IPS DF 6.9 (cell line): ENCODE measurements at regions not wholly inside any gene's neighbourhood (a gene's known extent, or its start where the extent isn't known, plus 50 kb on each side); places are given as distances from the start of the nearest gene placed in this dataset.

Source experiments
- DNase-seq: peaks from one replicate; pipeline ENCODE4 v3.0.0-alpha.2; 2013; ENCODE audit warnings: low read depth, low spot score
- H3K27ac ChIP-seq: one replicate; pipeline ENCODE4 v1.5.1; 2013; ENCODE audit warnings: low read length, control low read depth
- H3K27me3 ChIP-seq: 2 replicates; pipeline ENCODE4 v1.6.1; 2013; ENCODE audit warnings: mild to moderate bottlenecking, low read length; ENCODE audit not compliant: control insufficient read depth, insufficient read depth
- H3K36me3 ChIP-seq: 2 replicates; pipeline ENCODE4 v1.6.1; 2013; ENCODE audit warnings: low read length; ENCODE audit not compliant: control insufficient read depth, insufficient read depth
- H3K4me1 ChIP-seq: 2 replicates; pipeline ENCODE4 v1.6.1; 2013; ENCODE audit warnings: low read length; ENCODE audit not compliant: control insufficient read depth, insufficient read depth
- H3K4me3 ChIP-seq: 2 replicates; pipeline ENCODE4 v1.5.1; 2013; ENCODE audit warnings: mild to moderate bottlenecking, low read length
- H3K9me3 ChIP-seq: 2 replicates; pipeline ENCODE4 v1.6.1; 2013; ENCODE audit warnings: low read length, inconsistent platforms; ENCODE audit not compliant: control insufficient read depth, insufficient read depth
- WGBS: extraction: QIAGEN DNeasy Blood & Tissue Kit; methylation state at CpG from one replicate; pipeline ENCODE4 v1.1.7; 2013; ENCODE audit warnings: mixed read lengths, missing lambda C conversion rate; ENCODE audit not compliant: insufficient read length, insufficient coverage; 5-methylcytosine and 5-hydroxymethylcytosine counted together

DNA sequence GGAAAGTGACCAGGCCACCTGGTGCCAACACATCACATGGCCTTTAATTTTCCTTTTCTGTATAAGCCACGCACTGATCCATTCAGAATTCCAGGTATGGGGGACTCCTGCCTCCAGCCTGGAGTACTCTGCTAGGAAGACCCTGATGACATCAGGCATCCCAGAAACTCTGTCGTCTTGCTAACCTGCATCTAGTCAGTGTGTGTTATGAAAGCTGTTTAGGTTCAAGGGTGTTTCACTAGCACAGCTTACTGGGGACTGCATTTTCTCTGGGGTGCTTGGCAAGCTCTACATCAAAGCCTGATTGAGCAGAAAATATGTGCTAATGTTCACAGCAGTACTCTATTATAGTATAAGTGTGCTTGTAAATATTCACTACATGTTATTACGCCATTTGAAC is 100.6 kb upstream of the MGMT start:
- no peaks in the 10 kb centered on the region for H3K9me3 ChIP-seq
- no peak for DNase-seq
- H3K4me3 ChIP-seq: no peak overlapping the region
- WGBS: no CpG with 5 or more reads among the region's 3 CpGs
- H3K27ac ChIP-seq: no peak overlapping the region
- H3K4me1 ChIP-seq: no peaks in the 10 kb centered on the region
- H3K27me3 ChIP-seq: no peaks in the 10 kb centered on the region
- H3K36me3 ChIP-seq: no peaks in the 10 kb centered on the region

DNA sequence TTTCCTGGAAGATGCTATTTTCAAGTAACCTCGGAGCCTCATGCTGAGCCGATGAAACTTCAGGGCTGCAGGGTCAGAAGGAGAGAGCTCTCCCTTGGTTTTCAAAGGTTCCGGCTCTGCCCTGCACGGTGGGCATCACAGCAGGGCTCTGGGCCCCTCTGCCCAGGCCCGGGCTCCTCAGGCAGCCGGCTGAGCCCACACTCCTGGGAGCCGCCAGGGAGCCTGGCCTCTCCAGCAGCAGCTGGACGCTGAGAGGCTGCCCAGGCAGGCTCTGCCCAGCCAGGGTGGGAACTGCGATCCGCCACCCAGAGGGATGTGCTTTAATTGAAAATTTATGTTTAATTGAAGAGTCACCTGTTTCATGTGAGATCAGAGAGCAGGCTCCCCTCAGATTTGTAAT is 97.5 kb upstream of the MGMT start:
- Histone ChIP-seq H3K9me3 (no peaks in the 10 kb centered on the region), H3K4me1 (no peaks in the 10 kb centered on the region), H3K27ac (no peak overlapping the region), H3K4me3 (no peak overlapping the region), H3K36me3 (no peaks in the 10 kb centered on the region), H3K27me3 (no peaks in the 10 kb centered on the region)
- WGBS: no CpG with 5 or more reads among the region's 10 CpGs
- DNase-seq: no peak

DNA sequence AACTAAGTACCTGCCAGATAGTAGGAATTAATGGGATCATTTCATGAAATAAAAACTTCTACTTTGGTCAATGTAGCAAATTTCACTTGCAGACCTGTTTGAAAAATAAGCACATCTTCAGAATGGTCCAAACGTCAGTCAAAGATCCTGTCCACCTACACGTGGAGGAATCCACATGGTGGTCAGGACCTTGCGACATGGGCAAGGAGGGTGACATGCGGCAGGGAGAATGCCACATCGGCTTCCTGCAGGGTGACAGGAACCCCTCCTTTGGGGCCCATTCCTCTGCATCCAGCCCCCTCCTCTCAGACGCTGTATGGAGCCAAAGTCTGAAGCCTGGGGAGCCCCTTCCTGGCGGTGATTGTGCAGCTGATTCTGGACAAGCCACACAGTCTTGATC is 95.5 kb upstream of the MGMT start:
- no peaks in the 10 kb centered on the region for H3K9me3 ChIP-seq
- H3K27me3 ChIP-seq: no peaks in the 10 kb centered on the region
- H3K4me3 ChIP-seq: no peak overlapping the region
- H3K27ac ChIP-seq: no peak overlapping the region
- no peak for DNase-seq
- H3K4me1 ChIP-seq: no peaks in the 10 kb centered on the region
- no CpG with 5 or more reads among the region's 7 CpGs for WGBS
- no peaks in the 10 kb centered on the region for H3K36me3 ChIP-seq

DNA sequence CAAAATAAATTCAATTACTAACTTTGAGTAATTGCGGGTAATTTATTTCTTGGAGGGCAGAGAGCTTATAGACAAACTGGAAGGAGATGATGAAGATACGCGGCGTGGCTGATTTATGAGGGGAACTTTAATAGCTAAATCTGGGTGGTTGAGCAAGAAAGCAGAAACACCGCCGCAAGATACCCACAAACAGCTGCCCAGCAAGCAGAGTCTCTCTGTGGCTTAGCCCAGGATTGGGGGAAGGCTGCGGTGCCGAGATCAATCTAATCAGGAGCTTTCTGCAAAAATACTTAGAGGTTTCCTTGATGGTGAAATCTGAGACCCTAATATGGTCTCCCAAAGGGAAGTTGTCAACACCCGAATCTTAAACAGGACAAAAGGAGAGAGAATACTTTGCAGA is 94.9 kb upstream of the MGMT start:
- DNase-seq: no peak
- H3K36me3 ChIP-seq: no peaks in the 10 kb centered on the region
- H3K9me3 ChIP-seq: no peaks in the 10 kb centered on the region
- no peaks in the 10 kb centered on the region for H3K4me1 ChIP-seq
- H3K27ac ChIP-seq: no peak overlapping the region
- 100% methylated on average over 1 of the region's 9 CpGs for WGBS
- H3K27me3 ChIP-seq: no peaks in the 10 kb centered on the region
- H3K4me3 ChIP-seq: no peak overlapping the region

DNA sequence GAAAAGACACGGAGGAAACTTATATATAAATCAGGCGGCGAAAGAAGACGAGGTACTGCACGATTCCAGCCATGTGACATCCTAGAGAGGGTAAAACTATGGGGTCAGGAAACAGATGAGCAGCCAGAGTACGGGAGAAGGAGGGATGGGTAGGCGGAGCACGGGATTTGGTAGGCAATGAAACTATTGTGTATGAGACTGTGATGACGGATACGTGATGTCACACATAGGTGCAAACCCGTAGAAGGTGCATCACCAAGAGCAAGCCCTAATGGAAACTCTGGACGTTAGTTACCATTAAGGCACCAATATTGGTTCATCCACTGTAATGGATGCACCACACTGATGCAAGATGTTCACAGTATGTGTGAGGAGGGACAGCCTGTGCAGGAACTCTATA is 93.8 kb upstream of the MGMT start:
- WGBS: no CpG with 5 or more reads among the region's 12 CpGs
- no peaks in the 10 kb centered on the region for H3K9me3 ChIP-seq
- no peaks in the 10 kb centered on the region for H3K27me3 ChIP-seq
- no peak overlapping the region for H3K4me3 ChIP-seq
- no peaks in the 10 kb centered on the region for H3K36me3 ChIP-seq
- no peak for DNase-seq
- H3K4me1 ChIP-seq: no peaks in the 10 kb centered on the region
- no peak overlapping the region for H3K27ac ChIP-seq

DNA sequence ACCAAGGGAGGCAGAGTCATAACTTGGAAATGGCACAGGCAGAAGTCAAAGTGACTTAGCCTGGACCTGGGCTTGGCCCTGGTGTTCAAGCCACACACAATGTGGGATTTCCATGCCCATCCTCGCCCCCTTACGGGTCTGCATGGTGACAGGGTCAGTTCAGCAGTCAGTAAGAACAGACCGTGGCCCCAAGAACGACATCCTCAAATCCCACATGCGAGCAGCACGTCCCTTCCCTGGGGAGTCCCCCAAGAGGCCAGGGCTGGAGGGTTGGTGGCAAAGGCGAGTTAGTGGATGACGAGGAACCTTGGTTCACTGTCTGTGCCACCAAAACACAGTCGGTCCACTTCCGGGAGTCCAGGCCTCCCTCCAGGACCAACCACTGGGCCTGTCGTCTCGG is 93.3 kb upstream of the MGMT start:
- Histone ChIP-seq H3K4me1 (no peaks in the 10 kb centered on the region), H3K27me3 (no peaks in the 10 kb centered on the region), H3K4me3 (no peak overlapping the region), H3K27ac (no peak overlapping the region), H3K9me3 (no peaks in the 10 kb centered on the region), H3K36me3 (no peaks in the 10 kb centered on the region)
- no peak for DNase-seq
- no CpG with 5 or more reads among the region's 12 CpGs for WGBS

DNA sequence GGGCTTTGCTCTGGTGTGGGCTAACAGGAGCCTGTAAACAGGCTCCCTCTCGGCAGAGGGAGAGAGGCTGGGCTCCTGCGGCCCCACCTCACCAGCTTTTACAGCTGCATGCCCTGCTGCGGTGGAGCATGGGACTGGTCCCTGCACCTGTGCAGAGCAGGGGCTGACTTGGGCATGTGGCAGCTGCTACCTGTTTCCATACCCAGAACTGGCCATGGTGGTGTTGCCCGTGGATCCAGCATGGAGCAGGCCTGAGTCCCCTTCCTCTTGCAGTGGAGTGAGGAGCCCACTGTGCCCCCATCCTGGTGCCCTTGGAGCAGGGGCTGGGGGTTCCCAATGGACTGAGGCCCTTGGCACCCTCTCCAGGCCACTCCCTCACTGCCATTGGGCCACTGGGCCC is 91.9 kb upstream of the MGMT start:
- H3K4me1 ChIP-seq: no peaks in the 10 kb centered on the region

DNA sequence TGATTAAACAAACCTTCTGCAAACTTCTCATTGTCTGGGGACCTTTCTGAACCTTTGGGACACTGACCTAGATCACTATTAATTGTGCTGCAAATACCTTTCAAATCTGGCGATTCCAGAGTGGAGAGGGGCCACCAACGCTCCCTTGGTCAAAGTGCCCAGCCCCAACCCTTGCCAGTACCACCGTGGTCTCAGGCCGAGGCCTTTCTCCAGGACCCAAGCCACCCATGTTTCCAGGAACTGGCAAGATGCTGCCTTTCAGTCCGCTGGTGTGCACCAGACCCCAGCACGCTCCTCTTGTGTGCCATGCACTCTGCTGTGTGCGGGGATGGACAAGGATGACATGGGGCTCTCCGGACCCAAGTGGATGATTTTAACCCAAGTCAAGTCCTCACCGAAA is 91.1 kb upstream of the MGMT start:
- Histone ChIP-seq H3K27me3 (no peaks in the 10 kb centered on the region), H3K4me3 (no peak overlapping the region), H3K9me3 (no peaks in the 10 kb centered on the region), H3K27ac (no peak overlapping the region), H3K4me1 (no peaks in the 10 kb centered on the region), H3K36me3 (no peaks in the 10 kb centered on the region)
- no CpG with 5 or more reads among the region's 9 CpGs for WGBS
- DNase-seq: no peak

More for the DNA sequence above, 91.9 kb upstream of the MGMT start:
- Histone ChIP-seq H3K27me3 (no peaks in the 10 kb centered on the region), H3K9me3 (no peaks in the 10 kb centered on the region), H3K27ac (no peak overlapping the region), H3K4me3 (no peak overlapping the region), H3K36me3 (no peaks in the 10 kb centered on the region)
- no peak for DNase-seq
- WGBS: no CpG with 5 or more reads among the region's 4 CpGs

DNA sequence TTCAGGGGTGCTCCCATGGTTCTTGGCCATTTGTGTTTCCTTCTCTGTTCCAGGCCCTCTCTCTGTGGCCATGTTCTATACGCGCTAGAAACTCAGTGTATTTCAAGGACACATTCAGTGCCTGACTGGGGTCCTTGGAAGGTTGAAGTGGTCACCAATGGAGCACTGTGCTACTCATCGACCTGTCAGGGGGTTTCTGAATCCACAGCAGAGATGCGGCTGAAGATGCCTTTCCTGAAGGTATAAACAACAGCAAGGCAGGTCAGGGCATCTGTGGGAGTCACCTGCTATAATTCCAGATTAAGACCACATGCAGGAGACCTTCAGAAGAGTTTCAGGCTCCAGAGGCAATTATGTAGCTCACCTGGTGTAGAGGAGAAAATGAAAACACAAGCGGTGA is 86.8 kb upstream of the MGMT start:
- Histone ChIP-seq H3K4me1 (no peaks in the 10 kb centered on the region), H3K4me3 (no peak overlapping the region), H3K27ac (no peak overlapping the region), H3K27me3 (no peaks in the 10 kb centered on the region), H3K36me3 (no peaks in the 10 kb centered on the region), H3K9me3 (no peaks in the 10 kb centered on the region)
- DNase-seq: no peak
- WGBS: no CpG with 5 or more reads among the region's 5 CpGs

DNA sequence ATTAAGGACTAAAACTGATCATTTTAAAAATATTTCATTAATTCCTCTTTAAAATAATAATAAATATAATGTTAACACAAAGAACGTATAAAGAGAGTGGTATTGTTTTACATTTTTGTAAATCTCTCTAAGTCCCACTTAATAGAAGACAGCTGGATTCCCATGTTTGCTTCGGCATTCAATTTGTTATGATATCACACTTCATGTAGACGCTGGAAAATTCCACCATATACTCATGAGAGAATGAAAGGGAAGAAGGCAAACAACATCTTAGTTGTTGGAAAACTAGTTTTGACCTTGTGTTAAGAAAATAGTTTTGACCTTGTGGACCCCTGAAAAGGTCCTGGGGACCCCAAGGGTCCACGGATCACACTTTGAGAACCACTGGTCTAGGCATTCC is 85.3 kb upstream of the MGMT start:
- Histone ChIP-seq H3K36me3 (no peaks in the 10 kb centered on the region), H3K27ac (no peak overlapping the region), H3K27me3 (no peaks in the 10 kb centered on the region), H3K4me1 (no peaks in the 10 kb centered on the region), H3K4me3 (no peak overlapping the region), H3K9me3 (no peaks in the 10 kb centered on the region)
- WGBS: no CpG with 5 or more reads among the region's 4 CpGs
- no peak for DNase-seq

DNA sequence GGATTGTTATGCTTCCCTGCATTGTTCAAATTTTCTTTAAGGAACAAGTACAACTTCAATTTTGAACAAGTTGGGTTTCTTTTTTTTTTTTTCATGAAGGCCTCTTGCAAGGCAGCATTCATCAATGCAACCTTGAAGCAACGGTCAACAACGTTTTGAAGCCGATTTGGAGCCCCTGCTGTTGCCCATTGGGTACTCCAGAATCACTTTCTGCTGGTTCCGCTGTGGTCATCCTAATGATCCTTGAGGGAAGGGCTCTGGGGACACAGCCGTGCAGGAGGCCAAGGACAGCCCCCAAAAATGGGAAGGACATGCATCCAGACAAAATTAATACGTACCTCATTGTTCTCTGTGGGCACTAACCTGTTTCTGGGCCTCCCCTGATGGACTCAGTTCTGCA is 84.6 kb upstream of the MGMT start:
- H3K9me3 ChIP-seq: no peaks in the 10 kb centered on the region

More for the DNA sequence above, 84.6 kb upstream of the MGMT start:
- no peak overlapping the region for H3K27ac ChIP-seq
- H3K36me3 ChIP-seq: no peaks in the 10 kb centered on the region
- H3K27me3 ChIP-seq: no peaks in the 10 kb centered on the region
- no peak for DNase-seq
- H3K4me1 ChIP-seq: no peaks in the 10 kb centered on the region
- no CpG with 5 or more reads among the region's 6 CpGs for WGBS
- H3K4me3 ChIP-seq: no peak overlapping the region
